ENCODE measurements at regions not wholly inside any gene's neighbourhood (a gene's known extent, or its start where the extent isn't known, plus 50 kb on each side); places are given as distances from the start of the nearest gene placed in this dataset.
"Not testable (repeated sequence)": the region's sequence is repeated elsewhere in the genome, so short reads cannot be mapped to it uniquely, and the experiment has no call there.

DNA sequence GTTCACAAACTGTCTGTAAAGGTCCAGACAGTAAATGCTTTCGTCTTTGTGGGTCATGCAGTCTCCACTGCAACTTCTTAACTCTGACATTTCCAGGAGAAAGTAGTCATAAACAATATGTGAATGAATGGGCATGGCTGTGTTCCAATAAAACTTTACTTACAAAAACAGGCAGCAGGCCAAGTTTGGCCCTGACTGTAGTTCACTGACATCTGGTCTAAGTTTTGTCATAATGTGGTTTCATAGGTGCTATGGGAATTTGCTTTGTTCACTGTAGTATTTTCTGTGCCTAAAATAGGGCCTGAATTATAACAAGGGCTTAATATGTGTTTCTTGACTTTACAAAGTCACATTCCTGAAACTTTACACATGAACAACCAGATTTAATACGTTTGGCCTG lies 186.0 kb upstream of the KBTBD8 start:
- DNase-seq, result peak; percentile 84

DNA sequence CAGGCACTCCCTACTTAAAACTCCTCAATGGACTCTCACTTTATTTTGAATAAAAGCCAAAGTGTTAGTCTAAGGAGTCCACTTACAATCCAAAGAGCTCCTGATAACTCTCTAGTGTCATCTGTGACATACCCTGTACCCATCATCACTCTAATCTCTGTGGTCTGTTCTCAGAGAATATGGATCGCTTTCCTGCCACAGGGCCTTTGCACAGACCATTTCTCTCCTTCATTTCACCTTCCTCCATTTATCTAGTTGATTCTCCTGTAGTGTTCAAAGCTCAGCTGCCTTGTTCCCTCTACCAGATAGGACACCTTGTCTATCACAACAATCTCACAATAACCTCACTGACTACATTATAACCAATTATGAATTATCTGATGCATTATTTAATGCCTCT lies 185.4 kb upstream of the KBTBD8 start:
- DNase-seq, result no peak

DNA sequence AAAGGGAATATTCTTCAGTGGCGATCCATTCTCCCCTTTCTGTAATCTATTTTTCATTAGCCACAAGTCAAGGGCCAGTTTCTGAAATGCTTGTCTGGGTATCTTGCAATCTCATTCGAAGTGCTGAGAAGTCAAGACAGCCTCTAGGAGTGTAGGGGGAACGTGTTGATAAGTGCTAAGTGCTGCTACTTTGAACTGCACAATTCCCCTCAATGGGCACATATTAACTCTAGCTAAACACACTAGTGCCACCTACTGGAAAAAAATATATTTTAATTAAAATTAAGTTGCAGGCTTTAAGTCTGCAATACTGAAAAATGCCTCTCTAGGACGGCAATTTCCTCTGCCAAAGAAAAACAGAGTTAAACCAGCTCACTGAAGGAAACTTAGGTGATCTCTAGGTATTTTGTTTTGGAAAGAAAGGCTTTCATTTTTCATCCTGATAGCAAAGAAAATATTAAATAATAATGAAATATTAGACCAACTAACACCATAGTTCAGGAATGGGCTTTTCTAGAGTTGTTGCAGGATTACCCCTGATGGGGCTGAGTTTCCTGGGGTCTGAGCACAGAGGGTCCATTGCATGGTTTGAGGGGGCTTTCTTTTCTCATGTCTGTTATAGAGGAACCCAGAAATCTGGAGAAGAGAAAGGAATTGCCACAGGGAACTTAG lies 181.9 kb upstream of the KBTBD8 start:
- peak; percentile 73 for DNase-seq

- DNase-seq, result no peak
Observed at GRCh38 chr3:66817951-66818557, 180.1 kb upstream of the KBTBD8 start.

- no peak for DNase-seq
Observed at GRCh38 chr3:66819993-66820501, 178.1 kb upstream of the KBTBD8 start.

GRCh38 chr3:66822186-66823008 lies 175.7 kb upstream of the KBTBD8 start:
- peak; percentile 57 for DNase-seq

- no peak for DNase-seq
Observed at GRCh38 chr3:66823009-66823397, 175.1 kb upstream of the KBTBD8 start.

DNA sequence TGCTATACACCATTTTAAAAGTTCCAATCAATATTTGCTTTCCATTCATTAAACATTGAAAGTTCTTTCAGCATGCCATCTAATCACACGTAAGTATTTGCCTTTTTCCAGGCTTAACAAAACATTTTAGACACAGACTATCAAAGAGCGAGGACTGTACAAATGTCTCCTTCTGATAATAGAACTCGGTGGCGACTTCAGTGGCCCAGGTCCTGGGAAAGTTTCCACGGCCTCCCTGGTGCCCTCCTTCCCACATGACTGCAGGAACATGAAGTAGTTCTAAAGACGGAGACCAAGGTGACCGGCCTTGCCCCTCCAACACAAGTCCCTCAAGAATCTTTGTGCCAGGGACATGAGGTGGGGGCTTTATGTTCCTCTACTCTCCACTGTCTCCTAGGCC lies 174.6 kb upstream of the KBTBD8 start:
- no peak for DNase-seq

GRCh38 chr3:66825375-66825774 lies 172.7 kb upstream of the KBTBD8 start:
- DNase-seq, result no peak

DNA sequence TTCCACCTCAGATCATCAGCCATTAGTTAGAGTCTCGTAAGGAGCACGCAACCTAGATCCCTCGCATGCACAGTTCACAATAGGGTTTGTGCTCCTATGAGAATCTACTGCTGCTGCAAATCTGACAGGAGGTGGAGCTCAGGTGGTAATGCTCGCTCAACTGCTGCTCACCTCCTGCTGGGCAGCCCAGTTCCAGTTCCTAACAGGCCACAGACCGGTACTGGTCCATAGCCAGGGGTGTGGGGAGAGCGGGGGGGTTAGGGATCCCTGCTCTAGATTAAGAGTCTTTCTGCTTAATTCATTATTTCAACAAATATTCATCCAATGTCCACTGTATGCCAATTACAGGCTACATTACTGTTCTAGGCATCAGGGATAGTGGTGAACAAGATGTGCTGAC lies 170.4 kb upstream of the KBTBD8 start:
- no peak for DNase-seq

DNA sequence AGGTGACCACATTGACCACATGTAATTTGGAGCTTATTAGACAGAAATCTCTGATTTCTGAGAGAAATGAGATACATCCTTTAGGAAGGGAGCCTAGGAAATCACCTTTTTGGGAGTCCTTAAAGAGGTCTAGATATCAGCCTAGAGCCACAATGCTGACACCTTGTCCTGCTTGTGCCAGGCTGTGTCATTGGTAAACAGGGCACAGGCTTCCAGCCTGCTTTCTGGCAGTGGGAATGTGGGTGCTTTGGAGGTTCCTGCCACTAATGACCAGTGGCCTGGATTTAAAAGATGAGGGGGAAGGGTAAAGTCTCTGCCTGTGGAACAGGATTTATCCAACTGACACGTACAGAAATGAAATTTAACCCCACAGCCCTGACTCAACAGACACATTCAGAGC lies 169.8 kb upstream of the KBTBD8 start:
- DNase-seq, result no peak

DNA sequence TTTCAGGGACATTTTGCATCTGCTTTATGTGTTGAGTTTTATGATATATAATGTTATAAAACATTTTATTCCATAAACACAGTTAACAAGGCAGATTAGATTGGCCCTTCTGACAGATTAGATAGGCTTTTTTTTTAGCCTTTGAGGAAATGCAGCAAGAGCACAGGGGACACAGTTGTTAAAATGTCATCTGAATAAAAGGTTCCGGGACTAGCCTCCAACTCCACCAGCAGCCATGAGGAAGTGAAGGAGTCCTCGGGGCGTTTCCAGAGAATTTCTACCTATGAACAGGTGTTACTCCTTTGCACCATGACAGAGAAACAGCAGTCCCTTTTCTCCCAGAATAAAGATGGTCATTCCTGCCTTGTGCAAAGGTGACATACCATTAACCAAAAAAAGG lies 167.8 kb upstream of the KBTBD8 start:
- no peak for DNase-seq

GRCh38 chr3:66831931-66832330 lies 166.2 kb upstream of the KBTBD8 start:
- DNase-seq, result no peak

GRCh38 chr3:66836363-66837152 lies 161.5 kb upstream of the KBTBD8 start:
- no peak for DNase-seq

GRCh38 chr3:66838704-66839103 lies 159.4 kb upstream of the KBTBD8 start:
- no peak for DNase-seq

DNA sequence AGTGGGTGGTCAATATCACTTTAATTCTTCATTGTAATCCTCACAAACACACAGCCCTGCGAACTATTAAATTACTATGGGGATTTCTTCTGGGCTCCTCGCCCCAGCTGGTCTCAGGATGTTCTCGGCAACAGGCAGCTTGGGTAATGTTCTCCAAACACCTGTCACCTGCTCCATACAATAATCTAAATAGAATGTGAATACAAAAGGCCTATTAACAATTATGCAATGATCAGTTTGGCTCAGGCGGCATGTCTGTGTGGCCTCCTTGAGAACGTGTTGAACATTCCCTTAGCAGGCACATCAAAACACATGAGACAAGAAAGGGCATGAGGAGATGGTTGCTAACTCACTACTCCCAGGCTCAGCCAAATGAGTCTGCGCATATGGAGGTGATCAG lies 158.6 kb upstream of the KBTBD8 start:
- DNase-seq, result no peak

GRCh38 chr3:66842761-66843464 lies 155.2 kb upstream of the KBTBD8 start:
- not testable (repeated sequence) for DNase-seq

- DNase-seq, result no peak
Observed at GRCh38 chr3:66851894-66852613, 146.1 kb upstream of the KBTBD8 start.

DNA sequence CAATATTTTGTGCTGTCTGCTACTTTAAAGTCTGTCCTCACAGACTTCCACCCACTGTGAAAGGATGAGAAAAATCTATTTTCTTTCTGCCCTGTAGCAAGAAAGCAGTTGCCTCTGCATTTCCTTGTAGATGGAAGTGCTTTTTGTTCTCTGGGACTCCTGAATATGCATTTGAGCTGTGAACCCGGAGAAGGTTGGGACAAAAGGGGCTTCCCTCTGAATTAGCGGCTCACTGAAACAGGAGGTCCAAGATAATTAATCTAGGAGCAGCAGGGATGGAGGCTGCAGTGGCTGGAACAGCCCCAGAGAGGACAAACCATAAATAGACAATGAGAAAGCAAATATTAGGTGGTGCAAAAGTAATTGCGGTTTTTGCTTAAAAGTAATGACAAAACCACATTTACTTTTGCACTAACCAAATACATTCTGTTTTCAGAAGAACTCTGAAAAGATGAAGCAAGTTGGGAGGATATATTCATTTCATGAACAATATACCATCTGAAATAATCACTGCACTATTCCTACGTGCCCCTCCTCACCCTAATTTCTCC lies 143.4 kb upstream of the KBTBD8 start:
- DNase-seq, result no peak

DNA sequence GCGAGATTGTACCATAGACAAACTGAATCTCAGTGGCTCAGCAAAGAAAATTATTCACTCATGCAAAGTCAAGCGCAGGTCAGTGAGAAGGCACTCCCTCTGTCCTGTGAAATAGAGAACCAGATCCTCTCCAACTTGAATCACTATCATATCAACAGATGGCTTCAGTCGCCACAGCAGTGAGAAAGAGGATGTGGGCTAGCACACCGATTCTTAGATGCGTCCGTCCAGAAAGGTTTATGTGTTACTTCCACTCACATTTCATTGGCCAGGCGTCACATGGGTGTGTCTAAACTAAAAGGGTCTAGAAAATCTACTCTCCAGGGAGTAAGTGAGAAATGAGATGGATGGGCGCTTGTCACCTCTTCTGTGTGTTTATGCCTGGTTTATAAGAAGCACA lies 141.6 kb upstream of the KBTBD8 start:
- no peak for DNase-seq

DNA sequence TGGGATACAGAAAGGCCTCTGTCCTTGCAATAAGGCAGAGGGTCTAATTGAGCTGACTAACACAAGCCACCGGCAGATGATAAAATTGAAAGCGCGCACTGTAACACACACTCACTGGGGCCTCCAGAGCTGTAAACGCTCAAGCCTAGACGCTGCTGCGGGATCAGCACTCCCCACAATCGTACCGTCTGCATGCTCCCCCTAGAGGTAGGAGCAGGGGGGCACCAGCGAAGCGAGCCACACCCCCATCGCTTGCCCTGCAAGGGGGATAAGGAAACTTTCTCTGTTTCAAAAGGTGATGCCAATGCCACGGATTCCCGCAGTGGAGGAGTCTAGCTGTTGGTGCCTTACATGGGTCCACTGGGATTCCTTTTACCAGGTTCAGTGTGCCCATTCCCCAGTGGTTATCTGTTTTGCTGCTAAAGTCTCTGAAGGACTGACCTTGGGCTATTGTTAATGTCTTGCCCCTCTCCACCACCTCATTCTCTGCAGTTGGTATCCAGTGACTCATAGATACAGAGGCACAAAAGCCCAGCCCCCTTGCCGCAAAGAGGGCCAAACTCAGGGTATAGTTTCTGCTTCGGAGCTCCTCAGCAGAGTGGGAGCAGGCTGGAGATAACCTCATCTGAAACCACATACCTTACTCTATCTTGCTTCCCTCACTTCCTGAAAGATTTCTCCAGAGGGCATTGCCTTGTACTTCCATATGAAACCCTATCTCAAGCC lies 139.3 kb upstream of the KBTBD8 start:
- DNase-seq, result no peak

All from fibroblast of upper back skin (primary cell).